Activated B cell treated with CpG ODN at 0.5 μM for 24 hours (primary cell): ENCODE measurements at regions not wholly inside any gene's neighbourhood (a gene's known extent, or its start where the extent isn't known, plus 50 kb on each side); places are given as distances from the start of the nearest gene placed in this dataset.

ENCODE experiments used
- ATAC-seq: fragments of 200-7000 bp; cut with Tn5 transposase; one replicate; pipeline ENCODE4 v1.10.0; 2021; ENCODE audit warnings: low read depth, mild to moderate bottlenecking, moderate library complexity
- CTCF ChIA-PET: fragments of 350-600 bp; sonication (Branson Sonifier 250); formaldehyde crosslinking; loops from one replicate; lab custom pipeline; 2021; ENCODE audit warnings: antibody characterized with exemption; lab: Charles Lee
- POLR2A ChIA-PET: fragments of 350-600 bp; sonication (Branson Sonifier 250); formaldehyde crosslinking; loops from one replicate; lab custom pipeline; 2021; ENCODE audit warnings: antibody characterized with exemption; lab: Charles Lee
- DNase-seq: peaks from one replicate; pipeline ENCODE4 v3.0.0; 2022
- H3K27ac Mint-ChIP-seq: one replicate; pipeline ENCODE4 v1.8.0; 2020; ENCODE audit warnings: mixed read lengths
- H3K27me3 Mint-ChIP-seq: one replicate; pipeline ENCODE4 v1.8.0; 2021; ENCODE audit warnings: mixed read lengths
- H3K36me3 Mint-ChIP-seq: one replicate; pipeline ENCODE4 v1.8.0; 2021; ENCODE audit warnings: low read depth, mixed read lengths
- H3K4me1 Mint-ChIP-seq: one replicate; pipeline ENCODE4 v1.8.0; 2021; ENCODE audit warnings: mixed read lengths
- H3K4me3 Mint-ChIP-seq: one replicate; pipeline ENCODE4 v1.8.0; 2020; ENCODE audit warnings: mild to moderate bottlenecking, mixed read lengths
- H3K9me3 Mint-ChIP-seq: one replicate; pipeline ENCODE4 v1.8.0; 2020; ENCODE audit warnings: mixed read lengths
- CTCF ChIP-seq: fragments of 200-600 bp; IDR thresholded peaks from one replicate; pipeline ENCODE4 v1.8.0; 2022; ENCODE audit warnings: antibody characterized with exemption, mild to moderate bottlenecking
- intact Hi-C: fragments of 100-400 bp; cut with micrococcal nuclease; formaldehyde crosslinking; loops from one replicate; pipeline ENCODE4 v1.15.1; 2024

GRCh38 chr10:118209215-118209614, 132.9 kb downstream of the FAM204A start:
- ChIA-PET CTCF (no interaction called here), POLR2A (no interaction called here)
- Mint-ChIP-seq H3K27me3 (peaks cover 4% of the 10 kb centered on the region), H3K9me3 (no peaks in the 10 kb centered on the region), H3K27ac (no peak overlapping the region), H3K36me3 (no peaks in the 10 kb centered on the region), H3K4me3 (no peak overlapping the region), H3K4me1 (no peaks in the 10 kb centered on the region)
- no peak for DNase-seq
- no peak for TF ChIP-seq CTCF
- intact Hi-C loops: no loop called here
- ATAC-seq: no peak

- Mint-ChIP-seq H3K36me3 (no peaks in the 10 kb centered on the region), H3K4me1 (no peaks in the 10 kb centered on the region), H3K27me3 (peaks cover 4% of the 10 kb centered on the region), H3K27ac (no peak overlapping the region), H3K9me3 (no peaks in the 10 kb centered on the region), H3K4me3 (no peak overlapping the region)
- intact Hi-C loops: no loop called here
- no peak for TF ChIP-seq CTCF
- no peak for DNase-seq
- POLR2A ChIA-PET: no interaction called here
- no peak for ATAC-seq
- CTCF ChIA-PET: no interaction called here
Measured at GRCh38 chr10:118207470-118208007, 134.6 kb downstream of the FAM204A start.

- no peak for ATAC-seq
- no peaks in the 10 kb centered on the region for H3K36me3 Mint-ChIP-seq
Measured at GRCh38 chr10:118204292-118204943, 137.7 kb downstream of the FAM204A start.

GRCh38 chr10:118203461-118203860, 138.7 kb downstream of the FAM204A start:
- ChIA-PET POLR2A (no interaction called here), CTCF (no interaction called here)
- Mint-ChIP-seq H3K4me3 (no peak overlapping the region), H3K27ac (no peak overlapping the region), H3K36me3 (no peaks in the 10 kb centered on the region), H3K27me3 (peaks cover 2% of the 10 kb centered on the region), H3K4me1 (no peaks in the 10 kb centered on the region), H3K9me3 (peaks cover 4% of the 10 kb centered on the region)
- ATAC-seq (no peak), DNase-seq (no peak)
- intact Hi-C loops: no loop called here
- TF ChIP-seq CTCF: no peak

More at GRCh38 chr10:118204292-118204943, 137.7 kb downstream of the FAM204A start:
- intact Hi-C loops: no loop called here
- Mint-ChIP-seq H3K4me1 (no peaks in the 10 kb centered on the region), H3K4me3 (no peak overlapping the region), H3K27me3 (peaks cover 2% of the 10 kb centered on the region), H3K27ac (no peak overlapping the region), H3K9me3 (peaks cover 3% of the 10 kb centered on the region)
- TF ChIP-seq CTCF: no peak
- no peak for DNase-seq
- ChIA-PET POLR2A (no interaction called here), CTCF (no interaction called here)

- Mint-ChIP-seq H3K27me3 (no peaks in the 10 kb centered on the region), H3K4me1 (no peaks in the 10 kb centered on the region), H3K4me3 (no peak overlapping the region), H3K9me3 (peaks cover 8% of the 10 kb centered on the region), H3K27ac (no peak overlapping the region), H3K36me3 (no peaks in the 10 kb centered on the region)
- intact Hi-C loops: no loop called here
- ChIA-PET CTCF (no interaction called here), POLR2A (no interaction called here)
- TF ChIP-seq CTCF: no peak
- DNase-seq (no peak), ATAC-seq (no peak)
Measured at GRCh38 chr10:118195729-118196128, 146.4 kb downstream of the FAM204A start.
